HCT116 (cell line): ENCODE measurements at regions not wholly inside any gene's neighbourhood (a gene's known extent, or its start where the extent isn't known, plus 50 kb on each side); places are given as distances from the start of the nearest gene placed in this dataset.

Experiments
- CEBPB ChIP-seq: IDR thresholded peaks from 2 replicates; pipeline ENCODE4 v1.6.1; 2012; ENCODE audit warnings: low read depth
- EZH2phosphoT487 ChIP-seq: fragments of 200-600 bp; IDR thresholded peaks from 2 replicates; pipeline ENCODE4 v1.6.1; 2018; ENCODE audit warnings: antibody characterized with exemption, borderline replicate concordance
- JUND ChIP-seq: IDR thresholded peaks from 2 replicates; pipeline ENCODE4 v1.6.1; 2012
- POLR2A ChIP-seq: IDR thresholded peaks from 2 replicates; pipeline ENCODE4 v1.7.0; 2011; ENCODE audit warnings: borderline replicate concordance; ENCODE audit not compliant: insufficient read depth, insufficient read length; ENCODE audit errors: extremely low read depth
- POLR2AphosphoS5 ChIP-seq: IDR thresholded peaks from 2 replicates; pipeline ENCODE4 v1.6.1; 2011; ENCODE audit warnings: mild to moderate bottlenecking, low read depth, low read length, moderate library complexity
- RAD21 ChIP-seq: IDR thresholded peaks from 2 replicates; pipeline ENCODE4 v1.6.1; 2012; ENCODE audit warnings: low read depth, mild to moderate bottlenecking
- TCF7L2 ChIP-seq: IDR thresholded peaks from 2 replicates; pipeline ENCODE4 v1.7.0; 2011; ENCODE audit warnings: borderline replicate concordance, inconsistent platforms; ENCODE audit not compliant: insufficient read depth, insufficient read length; ENCODE audit errors: extremely low read depth
- TF ChIP-seq, protein P1 (sequence below), 3 experiments: fragments of 200-600 bp in 1 of 3; sonication (generic) in 1 of 3; IDR thresholded peaks in 2 of 3; conservative IDR thresholded peaks in 1 of 3; 2 replicates each; pipeline ENCODE4 v1.5.1; 2012 to 2017; ENCODE audit warnings: low read depth in 2 of 3, low read length in 2 of 3, antibody characterized with exemption in 1 of 3, borderline replicate concordance in 1 of 3, control low read depth in 1 of 3, mild to moderate bottlenecking in 1 of 3, mixed read lengths in 1 of 3, mixed run types in 1 of 3, moderate library complexity in 1 of 3; ENCODE audit not compliant: insufficient read depth in 1 of 3
- TF ChIP-seq, protein P2 (sequence below): IDR thresholded peaks from 2 replicates; pipeline ENCODE4 v1.6.1; 2012

DNA sequence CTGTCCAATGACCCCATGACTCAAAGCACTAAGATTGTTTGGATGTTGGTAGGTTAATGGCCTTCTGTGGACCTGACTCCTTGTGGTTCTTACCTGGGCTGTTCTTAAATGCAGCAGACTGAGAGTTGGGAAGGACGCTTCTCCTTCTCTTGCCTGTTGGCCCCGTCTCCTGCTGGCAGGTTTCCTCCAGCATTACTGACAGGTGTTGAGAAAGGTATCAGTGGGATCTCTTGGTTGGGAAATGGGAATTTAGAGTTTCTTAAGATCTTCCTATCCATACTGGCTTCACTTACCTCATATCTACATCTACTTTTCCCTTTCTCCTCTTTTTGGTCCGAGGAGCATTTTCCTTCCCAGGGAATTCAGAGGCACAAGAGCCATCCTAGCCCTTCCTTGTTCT, 57.9 kb downstream of the TET3 start:
- TF ChIP-seq, protein P1, sequence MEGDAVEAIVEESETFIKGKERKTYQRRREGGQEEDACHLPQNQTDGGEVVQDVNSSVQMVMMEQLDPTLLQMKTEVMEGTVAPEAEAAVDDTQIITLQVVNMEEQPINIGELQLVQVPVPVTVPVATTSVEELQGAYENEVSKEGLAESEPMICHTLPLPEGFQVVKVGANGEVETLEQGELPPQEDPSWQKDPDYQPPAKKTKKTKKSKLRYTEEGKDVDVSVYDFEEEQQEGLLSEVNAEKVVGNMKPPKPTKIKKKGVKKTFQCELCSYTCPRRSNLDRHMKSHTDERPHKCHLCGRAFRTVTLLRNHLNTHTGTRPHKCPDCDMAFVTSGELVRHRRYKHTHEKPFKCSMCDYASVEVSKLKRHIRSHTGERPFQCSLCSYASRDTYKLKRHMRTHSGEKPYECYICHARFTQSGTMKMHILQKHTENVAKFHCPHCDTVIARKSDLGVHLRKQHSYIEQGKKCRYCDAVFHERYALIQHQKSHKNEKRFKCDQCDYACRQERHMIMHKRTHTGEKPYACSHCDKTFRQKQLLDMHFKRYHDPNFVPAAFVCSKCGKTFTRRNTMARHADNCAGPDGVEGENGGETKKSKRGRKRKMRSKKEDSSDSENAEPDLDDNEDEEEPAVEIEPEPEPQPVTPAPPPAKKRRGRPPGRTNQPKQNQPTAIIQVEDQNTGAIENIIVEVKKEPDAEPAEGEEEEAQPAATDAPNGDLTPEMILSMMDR (IDR thresholded peaks at IDR 0.05 in 2 of 3, conservative IDR thresholded peaks at IDR 0.05 in 1 of 3; ENCODE audit: borderline replicate concordance in 1 of 3, insufficient read depth in 1 of 3, low read depth in 2 of 3, low read length in 2 of 3) = no peak
- TF ChIP-seq RAD21 = no peak
- no peak for TF ChIP-seq POLR2AphosphoS5
- TF ChIP-seq JUND = no peak
- no peak for TF ChIP-seq CEBPB
- no peak for TF ChIP-seq POLR2A
- no peak for TF ChIP-seq TCF7L2
- TF ChIP-seq, protein P2, sequence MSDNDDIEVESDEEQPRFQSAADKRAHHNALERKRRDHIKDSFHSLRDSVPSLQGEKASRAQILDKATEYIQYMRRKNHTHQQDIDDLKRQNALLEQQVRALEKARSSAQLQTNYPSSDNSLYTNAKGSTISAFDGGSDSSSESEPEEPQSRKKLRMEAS = no peak
- TF ChIP-seq EZH2phosphoT487 = no peak
